ENCODE measurements at regions not wholly inside any gene's neighbourhood (a gene's known extent, or its start where the extent isn't known, plus 50 kb on each side); places are given as distances from the start of the nearest gene placed in this dataset.
"Not testable (repeated sequence)": the region's sequence is repeated elsewhere in the genome, so short reads cannot be mapped to it uniquely, and the experiment has no call there.

- peak; percentile 33 for DNase-seq
These were observed 140.3 kb upstream of the ERRFI1 start for GRCh38 chr1:8166406-8166805.

DNA sequence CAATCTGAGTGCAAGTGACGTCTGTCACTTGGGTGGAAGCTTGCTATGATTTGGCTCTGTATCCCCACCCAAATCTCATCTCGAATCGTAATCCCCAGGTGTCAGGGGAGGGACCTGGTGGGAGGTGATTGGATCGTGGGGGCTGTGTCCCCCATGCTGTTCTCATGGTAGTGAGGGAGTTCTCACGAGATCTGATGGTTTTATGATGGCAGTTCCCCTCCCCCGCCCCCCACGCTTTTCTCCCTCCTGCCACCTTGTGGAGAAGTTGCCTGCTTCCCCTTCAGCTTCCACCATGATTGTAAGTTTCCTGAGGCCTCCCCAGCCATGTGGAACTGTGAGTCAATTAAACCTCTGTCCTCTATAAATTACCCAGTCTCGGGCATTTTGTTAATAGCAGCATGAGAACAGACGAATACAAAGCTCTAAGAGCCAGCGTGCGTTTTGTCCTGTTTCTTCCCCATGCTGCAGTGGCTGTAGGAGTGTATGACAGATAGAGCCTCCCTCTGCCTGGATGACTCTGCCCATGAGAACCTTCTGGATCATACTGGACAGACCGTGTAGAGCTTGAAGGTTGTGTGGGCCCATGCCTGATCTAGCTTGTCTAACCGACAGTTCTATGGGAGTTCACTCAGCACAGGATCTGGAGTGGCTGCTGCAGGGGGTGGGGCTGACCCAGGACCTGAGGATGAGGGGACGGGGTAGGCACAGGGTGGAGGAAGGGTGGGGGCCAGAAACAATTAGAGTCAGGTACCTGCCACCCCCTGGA lies 139.7 kb upstream of the ERRFI1 start:
- no peak for DNase-seq

DNA sequence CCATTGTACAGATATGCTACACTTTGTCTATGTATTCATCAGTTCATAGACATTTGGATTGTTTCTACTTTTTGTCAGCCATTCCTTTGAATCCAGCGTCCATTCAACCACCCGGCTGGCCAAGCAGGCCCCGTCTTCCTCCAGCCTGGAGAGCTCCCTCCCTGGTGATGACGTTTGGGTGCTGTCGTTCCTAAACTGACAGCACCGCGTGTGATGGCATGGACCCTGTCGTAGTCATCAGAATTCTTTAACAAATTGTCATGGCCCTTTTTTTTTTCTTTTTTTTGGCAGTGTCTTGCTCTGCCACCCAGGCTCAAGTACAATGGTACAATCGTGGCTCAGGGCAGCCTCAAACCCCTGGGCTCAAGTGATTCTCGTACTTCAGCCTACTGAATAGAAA lies 138.6 kb upstream of the ERRFI1 start:
- no peak for DNase-seq

DNA sequence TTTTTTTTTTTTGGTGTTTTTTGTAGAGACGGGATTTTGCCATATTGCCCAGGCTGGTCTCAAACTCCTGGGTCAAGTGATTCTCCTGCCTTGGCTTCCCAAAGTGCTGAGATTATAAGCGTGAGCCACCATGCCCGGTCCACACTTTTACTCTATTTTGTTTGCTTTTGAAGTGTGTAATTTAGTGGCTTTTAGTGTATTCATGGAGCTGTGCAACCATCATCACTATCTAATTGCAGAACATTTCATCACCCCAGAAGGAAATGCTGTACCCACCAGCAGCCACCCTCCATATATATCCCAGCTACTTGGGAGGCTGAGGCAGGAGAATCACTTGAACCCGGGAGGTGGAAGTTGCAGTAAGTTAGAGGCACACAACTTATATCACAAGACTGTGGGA lies 136.9 kb upstream of the ERRFI1 start:
- DNase-seq: no peak

GRCh38 chr1:8162168-8162567 lies 136.1 kb upstream of the ERRFI1 start:
- DNase-seq: no peak

GRCh38 chr1:8161546-8162105 lies 135.5 kb upstream of the ERRFI1 start:
- DNase-seq: no peak

DNA sequence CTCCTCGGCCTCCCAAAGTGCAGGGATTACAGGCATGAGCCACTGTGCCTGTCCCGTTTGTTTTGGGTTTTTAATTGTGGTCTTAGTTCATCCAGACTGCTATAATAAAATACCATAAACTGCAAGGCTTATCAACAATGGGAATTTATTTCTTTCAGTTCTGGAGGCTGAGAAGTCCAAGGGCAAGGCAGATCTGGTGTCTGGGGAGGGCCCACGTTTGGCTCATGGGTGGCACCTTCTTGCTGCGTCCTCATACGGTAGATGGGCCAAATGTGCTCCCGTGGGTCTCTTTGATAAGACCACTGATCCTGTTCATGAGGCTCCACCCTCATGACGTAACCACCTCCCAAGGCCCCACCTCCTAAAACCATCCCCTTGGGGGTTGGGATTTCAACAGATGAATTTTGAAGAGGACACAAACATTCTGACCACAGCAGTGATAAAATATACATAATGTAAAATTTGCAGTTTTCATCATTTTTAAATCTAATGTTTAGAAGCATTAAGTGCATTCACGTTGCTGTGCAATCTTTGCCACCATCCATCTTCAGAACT lies 133.4 kb upstream of the ERRFI1 start:
- no peak for DNase-seq

DNA sequence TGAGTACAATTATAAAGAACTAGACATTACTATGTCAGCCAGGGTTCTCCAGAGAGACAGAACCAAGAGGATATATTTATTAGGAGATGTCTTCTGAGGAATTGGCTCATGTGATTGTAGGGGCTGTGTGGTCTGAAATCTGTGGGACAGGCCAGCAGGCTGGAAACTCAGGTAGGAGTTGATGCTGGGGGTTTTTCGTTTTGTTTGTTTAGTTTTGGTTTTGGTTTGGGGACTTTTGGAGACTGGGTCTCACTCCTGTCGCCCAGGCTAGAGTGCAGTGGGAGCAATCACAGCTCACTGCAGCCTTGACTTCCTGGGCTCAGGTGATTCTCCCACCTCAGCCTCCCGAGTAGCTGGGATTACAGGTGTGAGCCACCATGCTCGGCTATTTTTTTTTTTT lies 132.9 kb upstream of the ERRFI1 start:
- DNase-seq: no peak

- DNase-seq: no peak
These were observed 131.7 kb upstream of the ERRFI1 start for GRCh38 chr1:8157765-8158164.

DNA sequence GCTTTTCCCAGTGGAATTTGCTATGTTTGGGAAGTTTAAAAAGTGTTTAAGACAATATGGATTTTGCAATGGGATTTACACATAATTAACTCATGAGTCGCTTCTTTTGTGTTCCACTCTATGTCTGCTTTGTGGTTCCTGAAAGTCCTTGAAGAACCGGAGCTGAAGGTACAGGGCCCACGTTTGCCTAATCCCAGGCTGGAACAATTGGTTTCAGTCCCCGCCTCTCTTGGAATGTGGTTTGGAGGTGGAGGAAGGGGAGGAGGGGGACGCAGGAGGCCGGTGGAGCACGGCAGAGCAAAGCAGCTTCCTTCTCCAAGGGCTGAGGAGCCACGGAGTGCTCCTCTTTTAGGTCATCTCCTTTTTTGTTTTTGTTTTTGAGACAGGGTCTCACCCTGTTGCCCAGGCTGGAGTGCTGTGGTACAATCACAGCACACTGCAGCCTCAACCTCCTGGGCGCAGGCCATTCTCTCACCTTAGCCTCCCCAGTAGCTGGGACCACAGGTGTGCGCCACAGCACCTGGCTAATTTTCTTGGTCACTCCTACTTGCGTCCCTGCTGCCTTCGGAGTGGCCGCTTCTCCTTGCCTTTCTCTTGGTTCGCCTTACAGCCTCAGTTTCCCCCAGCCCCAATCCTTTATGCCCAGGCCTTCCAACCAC lies 129.5 kb upstream of the ERRFI1 start:
- DNase-seq: no peak

DNA sequence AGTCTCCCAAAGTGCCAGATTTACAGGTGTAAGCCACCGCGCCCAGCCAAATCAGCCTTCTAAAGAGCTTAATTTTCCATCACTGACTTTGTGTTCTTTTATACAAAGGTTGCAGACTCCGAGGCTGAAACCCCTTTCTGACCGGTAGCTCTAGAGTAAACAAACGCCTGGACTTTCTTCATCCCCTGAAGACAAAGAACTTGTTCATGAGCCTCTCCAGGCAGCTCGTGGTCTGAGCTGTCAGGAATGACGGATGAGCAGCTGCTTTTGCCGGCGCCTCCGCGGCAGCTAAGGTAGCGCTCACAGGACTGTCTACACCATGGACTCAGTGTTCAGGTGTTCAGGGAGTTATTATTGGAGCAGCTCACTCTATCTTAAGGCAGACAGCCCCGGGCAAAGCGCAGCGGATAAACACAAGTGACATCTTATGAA lies 128.5 kb upstream of the ERRFI1 start:
- DNase-seq: no peak

- DNase-seq: no peak
These were observed 127.9 kb upstream of the ERRFI1 start for GRCh38 chr1:8153961-8154360.

- no peak for DNase-seq
These were observed 126.9 kb upstream of the ERRFI1 start for GRCh38 chr1:8152731-8153702.

- no peak for DNase-seq
These were observed 125.5 kb upstream of the ERRFI1 start for GRCh38 chr1:8151647-8152046.

- DNase-seq: not testable (repeated sequence)
These were observed 123.6 kb upstream of the ERRFI1 start for GRCh38 chr1:8149756-8150155.

DNA sequence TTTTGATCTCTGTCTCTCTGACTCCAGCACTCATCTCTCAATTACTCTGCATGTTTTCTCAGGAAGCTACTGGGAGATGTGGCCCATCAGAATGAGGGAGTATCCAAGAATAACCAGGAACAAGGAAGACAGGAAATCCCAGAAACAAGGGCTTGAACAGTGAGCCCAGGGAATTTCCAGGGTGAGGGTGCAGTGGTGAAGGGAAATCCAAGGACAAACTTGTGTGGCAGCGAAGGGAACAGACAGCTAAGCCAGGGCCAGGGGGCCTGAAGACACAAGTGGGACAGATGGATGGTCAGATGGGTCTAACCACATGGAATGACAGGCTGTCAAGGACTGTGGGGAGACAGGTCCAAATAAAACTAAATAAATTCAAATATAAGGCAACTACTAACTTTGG lies 121.8 kb upstream of the ERRFI1 start:
- no peak for DNase-seq

DNA sequence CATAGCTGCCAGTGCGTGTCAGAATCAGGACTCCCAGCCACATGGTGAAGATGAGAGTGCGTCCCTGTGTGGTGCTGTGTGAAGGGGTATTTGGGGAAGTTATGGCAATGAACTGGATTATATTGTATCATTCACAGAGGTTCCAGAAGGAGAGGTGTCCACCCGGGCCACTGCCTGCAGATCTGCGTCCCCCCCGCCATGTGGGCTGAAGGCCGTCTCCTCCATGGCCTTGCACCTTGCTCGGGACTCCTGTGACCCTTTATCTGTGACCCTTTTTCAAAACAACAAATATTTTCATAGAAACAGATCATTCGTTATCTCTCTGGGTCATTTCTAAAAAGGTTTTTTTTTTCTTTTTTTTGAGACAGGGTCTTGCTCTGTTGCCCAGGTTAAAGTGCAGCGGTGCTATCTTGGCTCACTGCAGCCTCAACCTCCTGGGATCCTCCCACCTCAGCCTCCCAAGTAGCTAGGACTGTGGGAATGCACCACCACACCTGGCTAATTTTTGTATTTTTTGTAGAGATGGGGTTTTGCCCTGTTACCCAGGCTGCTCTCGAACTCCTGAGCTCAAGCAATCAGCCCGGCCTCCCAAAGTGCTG lies 120.2 kb upstream of the ERRFI1 start:
- DNase-seq: no peak

DNA sequence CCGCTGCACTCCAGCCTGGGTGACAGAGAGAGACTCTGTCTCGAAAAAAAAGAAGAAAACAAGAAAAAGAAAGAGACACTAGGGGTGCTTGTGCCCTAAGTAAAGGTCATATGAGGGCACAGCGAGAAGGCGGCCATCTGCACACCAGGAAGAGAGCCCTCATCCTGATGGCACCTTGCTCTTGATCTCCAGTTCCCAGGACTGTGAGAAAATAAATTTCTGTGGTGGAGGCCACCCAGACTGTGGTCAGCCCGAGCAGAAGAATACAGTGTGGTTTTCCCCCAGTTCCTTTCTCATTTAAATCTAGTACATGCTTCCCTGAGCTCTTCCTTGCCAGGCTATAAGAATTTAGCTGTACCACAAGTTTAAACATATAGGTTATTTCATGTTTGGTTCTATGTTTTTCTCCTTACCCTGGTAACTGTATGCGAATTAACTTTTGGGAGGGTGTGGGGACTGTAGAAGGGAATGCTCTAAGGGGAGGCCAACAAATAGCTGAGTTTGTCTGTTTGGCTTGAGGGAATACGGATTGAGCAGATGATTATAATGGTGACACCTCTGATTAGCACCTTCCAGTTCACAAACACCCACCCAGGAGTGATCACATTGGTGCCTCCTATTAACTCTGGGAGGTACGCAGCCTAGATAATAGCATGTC lies 119.6 kb upstream of the ERRFI1 start:
- no peak for DNase-seq

DNA sequence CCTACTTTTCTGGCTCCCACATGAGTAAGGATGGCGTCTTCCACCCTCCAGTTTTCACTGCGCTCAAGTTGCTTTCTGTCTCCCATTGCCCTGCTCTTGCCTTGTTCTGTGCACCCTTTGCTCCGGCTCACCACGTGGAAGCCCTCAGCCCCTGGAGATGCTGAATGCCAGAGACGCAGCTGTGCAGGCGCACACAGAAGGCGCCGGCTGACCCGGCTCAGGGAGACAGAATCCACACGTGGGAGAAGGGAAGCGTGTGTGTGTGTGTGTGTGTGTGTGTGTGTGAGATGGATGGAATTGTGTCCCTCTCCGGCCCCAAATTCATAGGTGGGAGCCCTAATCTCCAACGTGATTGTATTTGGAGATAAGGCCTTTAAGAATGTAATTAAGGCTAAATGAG lies 118.2 kb upstream of the ERRFI1 start:
- no peak for DNase-seq

DNA sequence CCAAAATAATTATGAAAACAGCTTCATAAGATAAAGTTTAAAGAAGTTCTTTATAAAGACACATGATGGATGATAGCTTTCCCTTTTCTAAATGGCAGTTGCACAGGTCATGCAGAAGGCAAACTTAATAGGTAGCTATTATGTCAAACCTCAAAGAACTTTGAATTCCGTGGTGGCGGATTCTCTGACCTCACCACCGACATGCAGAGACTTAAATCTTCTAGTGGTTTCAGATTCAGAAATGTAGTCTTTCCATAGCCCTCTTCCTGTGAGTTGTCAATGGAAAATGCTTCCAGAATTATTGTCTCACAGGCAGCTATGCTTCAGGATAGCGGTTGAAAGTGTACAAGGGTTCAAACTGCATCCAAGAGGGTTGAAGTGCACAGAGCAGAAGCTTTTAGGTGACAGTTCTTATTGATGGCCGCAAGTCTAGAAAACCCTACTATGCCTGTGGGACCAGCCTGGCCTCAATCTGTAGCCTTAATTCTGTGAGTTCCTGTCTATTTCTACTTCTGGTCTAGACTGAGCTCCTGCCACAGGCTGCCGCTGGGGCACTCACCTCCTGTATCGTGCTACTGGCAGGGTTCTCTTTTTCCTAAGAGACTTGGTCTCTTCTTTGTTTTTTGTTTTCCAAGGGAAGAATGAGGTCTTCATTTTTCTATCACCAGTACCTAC lies 117.0 kb upstream of the ERRFI1 start:
- no peak for DNase-seq

DNA sequence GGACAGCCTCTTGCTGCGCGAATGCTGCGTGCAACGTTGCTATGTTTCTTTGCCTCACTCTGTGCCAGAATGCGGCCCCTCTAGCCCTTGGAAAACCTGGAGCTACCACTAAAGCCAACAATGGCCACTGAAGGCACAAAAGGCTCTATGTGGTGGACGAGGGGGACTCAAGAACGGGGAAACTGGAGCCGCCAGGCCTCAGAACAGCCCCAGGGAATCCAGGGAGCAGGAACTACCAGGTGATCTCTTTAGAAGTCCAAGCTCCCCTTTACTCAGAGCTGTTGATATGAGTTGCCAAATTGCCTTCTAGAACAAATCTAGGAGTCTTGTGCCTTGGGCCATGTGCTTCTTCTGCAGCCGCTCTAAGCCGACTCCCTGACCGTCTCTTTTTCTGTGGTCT lies 113.8 kb upstream of the ERRFI1 start:
- no peak for DNase-seq
